SK-N-SH treated with all-trans-retinoic acid at 6 μM for 48 hours (cell line): ENCODE measurements at regions not wholly inside any gene's neighbourhood (a gene's known extent, or its start where the extent isn't known, plus 50 kb on each side); places are given as distances from the start of the nearest gene placed in this dataset.

Source experiments
- OSR1 ChIP-seq: fragments of 250-450 bp; sonication (Bioruptor Pico); IDR thresholded peaks from 2 replicates; pipeline ENCODE4 v1.8.0; 2022; ENCODE audit warnings: moderate library complexity, mild to moderate bottlenecking, inconsistent platforms
- POU6F1 ChIP-seq: fragments of 250-450 bp; sonication (Bioruptor Pico); IDR thresholded peaks from 2 replicates; pipeline ENCODE4 v1.8.0; 2021; ENCODE audit warnings: low read depth, mild to moderate bottlenecking, moderate library complexity, borderline replicate concordance
- PPARA ChIP-seq: fragments of 250-450 bp; sonication (Bioruptor Pico); IDR thresholded peaks from 2 replicates; pipeline ENCODE4 v1.5.0; 2020; ENCODE audit warnings: mild to moderate bottlenecking, borderline replicate concordance
- RARB ChIP-seq: fragments of 250-450 bp; sonication (Bioruptor Pico); IDR thresholded peaks from 2 replicates; pipeline ENCODE4 v1.8.0; 2021; ENCODE audit warnings: mild to moderate bottlenecking, moderate library complexity
- SNAI2 ChIP-seq: fragments of 250-450 bp; sonication (Bioruptor Pico); IDR thresholded peaks from 2 replicates; pipeline ENCODE4 v1.5.0; 2020; ENCODE audit warnings: mild to moderate bottlenecking, moderate library complexity
- TCF4 ChIP-seq: fragments of 250-450 bp; sonication (Bioruptor Pico); IDR thresholded peaks from 2 replicates; pipeline ENCODE4 v1.8.0; 2021; ENCODE audit warnings: mild to moderate bottlenecking, moderate library complexity, borderline replicate concordance
- ZFP3 ChIP-seq: fragments of 250-450 bp; sonication (Bioruptor Pico); IDR thresholded peaks from 2 replicates; pipeline ENCODE4 v1.5.0; 2020; ENCODE audit warnings: mild to moderate bottlenecking, moderate library complexity
- ZNF565 ChIP-seq: fragments of 450-650 bp; formaldehyde crosslinking; conservative IDR thresholded peaks from 2 replicates; pipeline ENCODE4 v1.5.0; 2020; ENCODE audit warnings: low read depth, mild to moderate bottlenecking, moderate library complexity
- ZNF70 ChIP-seq: fragments of 450-650 bp; formaldehyde crosslinking; IDR thresholded peaks from 2 replicates; pipeline ENCODE4 v1.5.0; 2020; ENCODE audit warnings: mild to moderate bottlenecking, moderate library complexity
- ZNF8 ChIP-seq: fragments of 450-650 bp; formaldehyde crosslinking; IDR thresholded peaks from 2 replicates; pipeline ENCODE4 v1.5.0; 2020; ENCODE audit warnings: mild to moderate bottlenecking, moderate library complexity
- TF ChIP-seq, protein P1 (sequence below): fragments of 250-450 bp; sonication (Bioruptor Pico); IDR thresholded peaks from 2 replicates; pipeline ENCODE4 v1.8.0; 2020; ENCODE audit warnings: mild to moderate bottlenecking, moderate library complexity, borderline replicate concordance

- TF ChIP-seq ZNF8 (CRISPR knock-in tag), result no peak
- TF ChIP-seq RARB (CRISPR knock-in tag), result no peak
- no peak for TF ChIP-seq PPARA (CRISPR knock-in tag)
- no peak for TF ChIP-seq ZNF565 (CRISPR knock-in tag)
- no peak for TF ChIP-seq OSR1
- TF ChIP-seq, protein P1, sequence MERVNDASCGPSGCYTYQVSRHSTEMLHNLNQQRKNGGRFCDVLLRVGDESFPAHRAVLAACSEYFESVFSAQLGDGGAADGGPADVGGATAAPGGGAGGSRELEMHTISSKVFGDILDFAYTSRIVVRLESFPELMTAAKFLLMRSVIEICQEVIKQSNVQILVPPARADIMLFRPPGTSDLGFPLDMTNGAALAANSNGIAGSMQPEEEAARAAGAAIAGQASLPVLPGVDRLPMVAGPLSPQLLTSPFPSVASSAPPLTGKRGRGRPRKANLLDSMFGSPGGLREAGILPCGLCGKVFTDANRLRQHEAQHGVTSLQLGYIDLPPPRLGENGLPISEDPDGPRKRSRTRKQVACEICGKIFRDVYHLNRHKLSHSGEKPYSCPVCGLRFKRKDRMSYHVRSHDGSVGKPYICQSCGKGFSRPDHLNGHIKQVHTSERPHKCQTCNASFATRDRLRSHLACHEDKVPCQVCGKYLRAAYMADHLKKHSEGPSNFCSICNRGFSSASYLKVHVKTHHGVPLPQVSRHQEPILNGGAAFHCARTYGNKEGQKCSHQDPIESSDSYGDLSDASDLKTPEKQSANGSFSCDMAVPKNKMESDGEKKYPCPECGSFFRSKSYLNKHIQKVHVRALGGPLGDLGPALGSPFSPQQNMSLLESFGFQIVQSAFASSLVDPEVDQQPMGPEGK (CRISPR knock-in tag), result no peak
- no peak for TF ChIP-seq ZFP3 (CRISPR knock-in tag)
- no peak for TF ChIP-seq POU6F1
- no peak for TF ChIP-seq SNAI2 (CRISPR knock-in tag)
- no peak for TF ChIP-seq TCF4
- TF ChIP-seq ZNF70 (CRISPR knock-in tag), result no peak
These were observed 64.4 kb downstream of the MAGEF1 start for GRCh38 chr3:184647405-184647936.
